ENCODE measurements at regions not wholly inside any gene's neighbourhood (a gene's known extent, or its start where the extent isn't known, plus 50 kb on each side); places are given as distances from the start of the nearest gene placed in this dataset.

DNA sequence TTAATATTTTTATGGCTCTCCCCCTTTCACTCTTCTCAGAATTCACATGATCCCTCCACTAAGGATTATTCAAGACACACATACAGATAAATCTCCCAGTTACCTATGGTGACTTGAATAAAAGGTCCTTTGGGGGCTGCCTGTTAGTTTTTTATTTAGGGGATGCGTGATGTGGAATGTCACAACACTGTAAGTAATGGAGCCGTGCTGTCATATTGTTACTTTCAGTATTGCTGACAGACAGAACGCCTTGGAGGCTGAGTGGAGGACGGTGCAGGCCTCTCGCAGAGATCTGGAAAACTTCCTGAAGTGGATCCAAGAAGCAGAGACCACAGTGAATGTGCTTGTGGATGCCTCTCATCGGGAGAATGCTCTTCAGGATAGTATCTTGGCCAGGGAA lies 291.7 kb downstream of the UTRN start:
- no peak for DNase-seq (ENCODE audit: extremely low spot score in 2 of 2)
- intact Hi-C loops (cut with DNase I) = no loop called here
- no peaks in the 10 kb centered on the region for H3K9me3 ChIP-seq
- no peaks in the 10 kb centered on the region for H3K4me1 ChIP-seq
- peaks cover 0 to 18% of the 10 kb centered on the region in 2 donors for H3K36me3 ChIP-seq
- no peaks in the 10 kb centered on the region for H3K27me3 ChIP-seq
- H3K4me3 ChIP-seq = no peak overlapping the region
- TF ChIP-seq POLR2AphosphoS5 (IDR thresholded peaks at IDR 0.05; ENCODE audit: insufficient read depth in 1 of 2, low read depth in 1 of 2) (no peak), POLR2A (IDR thresholded peaks at IDR 0.05) (no peak)
- TF ChIP-seq, protein P1, sequence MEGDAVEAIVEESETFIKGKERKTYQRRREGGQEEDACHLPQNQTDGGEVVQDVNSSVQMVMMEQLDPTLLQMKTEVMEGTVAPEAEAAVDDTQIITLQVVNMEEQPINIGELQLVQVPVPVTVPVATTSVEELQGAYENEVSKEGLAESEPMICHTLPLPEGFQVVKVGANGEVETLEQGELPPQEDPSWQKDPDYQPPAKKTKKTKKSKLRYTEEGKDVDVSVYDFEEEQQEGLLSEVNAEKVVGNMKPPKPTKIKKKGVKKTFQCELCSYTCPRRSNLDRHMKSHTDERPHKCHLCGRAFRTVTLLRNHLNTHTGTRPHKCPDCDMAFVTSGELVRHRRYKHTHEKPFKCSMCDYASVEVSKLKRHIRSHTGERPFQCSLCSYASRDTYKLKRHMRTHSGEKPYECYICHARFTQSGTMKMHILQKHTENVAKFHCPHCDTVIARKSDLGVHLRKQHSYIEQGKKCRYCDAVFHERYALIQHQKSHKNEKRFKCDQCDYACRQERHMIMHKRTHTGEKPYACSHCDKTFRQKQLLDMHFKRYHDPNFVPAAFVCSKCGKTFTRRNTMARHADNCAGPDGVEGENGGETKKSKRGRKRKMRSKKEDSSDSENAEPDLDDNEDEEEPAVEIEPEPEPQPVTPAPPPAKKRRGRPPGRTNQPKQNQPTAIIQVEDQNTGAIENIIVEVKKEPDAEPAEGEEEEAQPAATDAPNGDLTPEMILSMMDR (IDR thresholded peaks at IDR 0.05) = no peak
- H3K27ac ChIP-seq = no peak overlapping the region

DNA sequence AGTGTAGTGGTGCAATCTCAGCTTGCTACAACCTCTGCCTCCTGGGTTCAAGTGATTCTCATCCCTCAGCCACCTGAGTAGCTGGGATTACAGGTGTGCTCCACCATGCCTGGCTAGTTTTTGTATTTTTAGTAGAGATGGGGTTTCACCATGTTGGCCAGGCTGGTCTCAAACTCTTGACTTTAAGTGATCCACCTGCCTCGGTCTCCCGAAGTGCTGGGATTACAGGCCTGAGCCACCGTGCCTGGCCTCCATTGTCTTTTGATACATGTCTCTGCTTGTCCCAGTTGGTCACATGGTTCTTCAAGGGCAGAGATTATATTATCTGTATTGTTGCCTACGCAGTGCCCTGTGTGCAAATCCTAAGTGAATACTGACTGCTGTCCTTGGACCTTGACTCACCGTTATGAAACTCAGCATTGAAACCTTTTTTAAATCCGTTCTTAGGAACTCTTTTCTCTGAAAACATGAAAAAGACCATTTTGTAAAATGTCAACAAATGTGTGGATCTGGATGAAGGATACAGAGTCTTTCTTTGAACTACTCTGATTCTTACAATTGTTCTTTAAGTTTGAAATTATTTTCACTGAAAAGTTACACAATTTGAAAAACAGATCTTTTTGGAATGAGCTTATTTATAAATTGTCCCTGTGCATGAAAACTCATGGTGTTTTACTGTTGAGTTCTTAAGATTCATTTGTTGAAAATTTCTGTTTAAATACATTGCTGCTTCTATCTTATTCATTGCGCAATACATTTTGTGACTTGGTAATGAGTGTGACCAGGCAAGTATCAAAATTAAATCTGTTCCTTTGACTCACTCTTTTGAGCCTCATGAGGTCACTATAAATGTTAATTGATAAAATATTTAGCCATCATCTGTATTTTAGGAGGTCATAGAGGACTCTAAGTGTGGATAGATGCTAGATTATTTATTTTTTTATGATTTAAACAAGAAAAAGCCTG lies 293.5 kb downstream of the UTRN start:
- DNase-seq (ENCODE audit: extremely low spot score in 2 of 2) = no peak
- no peak for TF ChIP-seq POLR2A (IDR thresholded peaks at IDR 0.05)
- Histone ChIP-seq H3K27me3 (no peaks in the 10 kb centered on the region), H3K27ac (no peak overlapping the region), H3K4me3 (no peak overlapping the region), H3K9me3 (no peaks in the 10 kb centered on the region), H3K36me3 (peaks cover 0 to 18% of the 10 kb centered on the region in 2 donors), H3K4me1 (peaks cover 16% of the 10 kb centered on the region)
- intact Hi-C loops (cut with DNase I) = no loop called here

DNA sequence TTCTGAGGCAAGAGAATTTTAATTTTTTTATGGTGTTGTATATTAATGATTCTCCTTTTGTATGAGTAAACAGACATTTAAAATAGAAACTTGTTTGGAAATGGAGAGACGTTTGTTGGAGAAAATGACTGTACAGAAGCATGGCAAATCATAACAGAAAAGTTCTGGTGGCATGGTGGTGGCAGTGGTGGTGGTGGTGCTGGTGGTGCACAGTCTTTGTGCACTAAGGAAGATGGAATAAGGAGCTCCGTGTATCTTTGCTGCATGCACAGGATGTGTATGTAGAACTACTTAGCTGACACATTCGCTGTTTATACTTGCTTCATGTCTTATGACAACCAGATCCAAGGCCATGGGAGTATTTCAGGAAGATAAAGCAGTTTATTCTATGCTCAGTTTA lies 294.9 kb downstream of the UTRN start:
- TF ChIP-seq, protein P1 (IDR thresholded peaks at IDR 0.05) = no peak
- TF ChIP-seq POLR2AphosphoS5 (IDR thresholded peaks at IDR 0.05; ENCODE audit: insufficient read depth in 1 of 2, low read depth in 1 of 2) (no peak), POLR2A (IDR thresholded peaks at IDR 0.05) (no peak)
- intact Hi-C loops (cut with DNase I) = no loop called here

DNA sequence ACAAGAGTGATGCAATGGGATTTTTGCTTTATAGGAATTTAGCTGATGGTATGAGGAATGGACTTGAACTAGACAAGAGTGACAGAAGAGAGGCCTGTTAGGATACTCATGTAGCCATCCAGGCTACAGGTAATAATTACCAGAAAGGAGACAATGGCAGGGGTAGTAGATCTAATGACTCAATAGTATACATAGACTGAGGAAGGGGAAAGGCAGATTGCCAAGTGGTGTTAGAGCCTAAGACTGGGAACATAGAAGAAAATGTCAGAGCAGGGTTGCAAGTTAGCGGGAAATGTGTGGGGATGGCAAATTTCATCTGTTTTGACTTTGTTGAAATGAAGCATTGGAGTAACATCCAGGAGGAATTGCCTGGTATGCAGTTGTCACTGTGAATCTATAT lies 295.6 kb downstream of the UTRN start:
- H3K9me3 ChIP-seq = no peaks in the 10 kb centered on the region
- intact Hi-C loops (cut with DNase I) = no loop called here
- no peak for DNase-seq (ENCODE audit: extremely low spot score in 2 of 2)
- peaks cover 16% of the 10 kb centered on the region for H3K4me1 ChIP-seq
- no peak overlapping the region for H3K4me3 ChIP-seq
- no peak overlapping the region for H3K27ac ChIP-seq
- H3K36me3 ChIP-seq = peaks cover 0 to 18% of the 10 kb centered on the region in 2 donors
- H3K27me3 ChIP-seq = no peaks in the 10 kb centered on the region
- TF ChIP-seq, protein P1 (IDR thresholded peaks at IDR 0.05) = no peak
- TF ChIP-seq POLR2A (IDR thresholded peaks at IDR 0.05) = no peak
- no peak for TF ChIP-seq POLR2AphosphoS5 (IDR thresholded peaks at IDR 0.05; ENCODE audit: insufficient read depth in 1 of 2, low read depth in 1 of 2)

More for the DNA sequence above, 294.9 kb downstream of the UTRN start:
- H3K27ac ChIP-seq = no peak overlapping the region
- H3K27me3 ChIP-seq = no peaks in the 10 kb centered on the region
- DNase-seq (ENCODE audit: extremely low spot score in 2 of 2) = no peak
- H3K4me1 ChIP-seq = peaks cover 16% of the 10 kb centered on the region
- no peak overlapping the region for H3K4me3 ChIP-seq
- peaks cover 0 to 18% of the 10 kb centered on the region in 2 donors for H3K36me3 ChIP-seq
- no peaks in the 10 kb centered on the region for H3K9me3 ChIP-seq

DNA sequence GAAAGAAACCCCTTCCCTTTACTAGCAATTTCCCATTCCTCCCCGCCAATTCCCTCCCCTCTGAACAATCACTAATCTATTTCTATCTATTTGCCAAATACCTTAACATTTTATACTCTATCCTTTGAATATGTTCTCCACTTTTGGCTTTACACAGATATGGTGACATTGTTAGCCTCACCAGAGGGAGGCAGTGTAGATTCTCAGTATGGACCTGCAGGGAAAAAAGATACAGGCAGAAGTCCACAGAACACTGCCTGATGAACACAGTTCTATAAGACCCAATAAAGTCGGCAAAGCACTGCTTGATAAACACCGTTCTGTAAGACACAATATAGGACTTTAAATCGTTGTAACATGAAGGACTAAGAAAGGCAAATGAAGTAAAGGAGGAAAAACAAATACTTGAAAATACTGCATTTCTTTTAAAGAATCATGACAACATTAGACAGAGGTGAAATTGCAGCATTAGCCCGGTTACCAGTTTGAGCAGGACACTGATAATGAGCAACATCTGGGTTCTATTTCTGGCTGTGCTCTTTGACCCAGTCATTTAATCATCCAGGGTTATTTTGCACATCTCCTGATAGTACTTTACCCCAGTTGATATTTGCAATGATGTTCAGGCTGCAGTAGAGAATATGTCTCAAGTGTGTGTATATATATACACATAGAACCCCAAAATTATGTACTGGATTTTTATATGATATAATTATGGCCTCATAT lies 296.8 kb downstream of the UTRN start:
- Histone ChIP-seq H3K36me3 (peaks cover 0 to 15% of the 10 kb centered on the region in 2 donors), H3K4me1 (peaks cover 16% of the 10 kb centered on the region), H3K27me3 (no peaks in the 10 kb centered on the region), H3K27ac (no peak overlapping the region), H3K4me3 (no peak overlapping the region), H3K9me3 (no peaks in the 10 kb centered on the region)
- no peak for DNase-seq (ENCODE audit: extremely low spot score in 2 of 2)
- TF ChIP-seq, protein P1 (IDR thresholded peaks at IDR 0.05) = peak in 1 of 3 experiments; percentile 26
- TF ChIP-seq POLR2AphosphoS5 (IDR thresholded peaks at IDR 0.05; ENCODE audit: insufficient read depth in 1 of 2, low read depth in 1 of 2) = no peak
- intact Hi-C loops (cut with DNase I) = no loop called here

Measured in vagina (tissue), 2 donors.